RKO (cell line): ENCODE measurements at regions not wholly inside any gene's neighbourhood (a gene's known extent, or its start where the extent isn't known, plus 50 kb on each side); places are given as distances from the start of the nearest gene placed in this dataset.

Source experiments
- DNase-seq: peaks from one replicate; pipeline ENCODE4 v3.0.0-alpha.2; 2016; ENCODE audit warnings: low spot score

- DNase-seq, result no peak
These were observed 148.1 kb downstream of the ACTBL2 start for GRCh38 chr5:57334475-57334874.

GRCh38 chr5:57332361-57332760, 150.2 kb downstream of the ACTBL2 start:
- DNase-seq, result no peak

GRCh38 chr5:57327561-57328367, 153.9 kb downstream of the GPBP1 start:
- no peak for DNase-seq

GRCh38 chr5:57325678-57326397, 152.0 kb downstream of the GPBP1 start:
- DNase-seq, result no peak

- no peak for DNase-seq
These were observed 151.0 kb downstream of the GPBP1 start for GRCh38 chr5:57324861-57325260.

GRCh38 chr5:57324181-57324580, 150.3 kb downstream of the GPBP1 start:
- no peak for DNase-seq

- DNase-seq, result no peak
These were observed 146.7 kb downstream of the GPBP1 start for GRCh38 chr5:57320582-57320981.

- DNase-seq, result no peak
These were observed 145.8 kb downstream of the GPBP1 start for GRCh38 chr5:57319628-57320027.

- DNase-seq, result no peak
These were observed 144.4 kb downstream of the GPBP1 start for GRCh38 chr5:57318251-57318650.

GRCh38 chr5:57317341-57317740, 143.5 kb downstream of the GPBP1 start:
- DNase-seq, result no peak

- no peak for DNase-seq
These were observed 143.0 kb downstream of the GPBP1 start for GRCh38 chr5:57316798-57317327.

GRCh38 chr5:57315941-57316340, 142.1 kb downstream of the GPBP1 start:
- DNase-seq, result no peak
